KOPT-K1 (cell line): ENCODE measurements at regions not wholly inside any gene's neighbourhood (a gene's known extent, or its start where the extent isn't known, plus 50 kb on each side); places are given as distances from the start of the nearest gene placed in this dataset.

Experiments used
- H3K27ac ChIP-seq: fragments of 200-600 bp; sonication (generic); 2 replicates; pipeline ENCODE4 v1.5.1; 2016; ENCODE audit warnings: antibody characterized with exemption, mild to moderate bottlenecking, low read depth, low read length; ENCODE audit not compliant: poor library complexity, severe bottlenecking
- H3K36me3 ChIP-seq: fragments of 200-600 bp; sonication (generic); 2 replicates; pipeline ENCODE4 v1.5.1; 2017; ENCODE audit warnings: antibody characterized with exemption, mild to moderate bottlenecking, low read length, moderate library complexity; ENCODE audit not compliant: insufficient read depth
- H3K9me3 ChIP-seq: fragments of 200-600 bp; sonication (generic); 2 replicates; pipeline ENCODE4 v1.5.1; 2017; ENCODE audit warnings: antibody characterized with exemption, low read length, mild to moderate bottlenecking; ENCODE audit not compliant: insufficient read depth, poor library complexity, severe bottlenecking

DNA sequence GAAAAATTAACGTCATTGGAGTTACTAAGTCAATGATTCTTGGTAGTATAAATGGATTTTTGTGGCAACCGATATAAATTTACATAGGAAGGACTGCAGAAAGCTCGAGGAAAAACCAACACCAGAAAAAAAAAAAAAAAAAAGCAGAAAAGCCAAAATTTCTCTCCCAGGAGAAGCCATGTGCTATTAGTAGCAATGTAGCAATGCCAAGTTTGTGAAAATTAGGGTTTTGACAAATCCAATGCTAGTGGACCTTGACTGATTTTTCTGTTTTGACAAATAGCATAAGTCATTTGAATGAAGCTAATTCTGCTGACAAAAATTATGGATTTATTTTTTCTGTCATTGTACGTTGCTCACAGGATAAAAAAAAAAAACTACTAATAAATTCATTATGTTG, 1561.9 kb downstream of the MRPL39 start:
- Histone ChIP-seq H3K27ac (no peak overlapping the region), H3K36me3 (no peaks in the 10 kb centered on the region), H3K9me3 (no peaks in the 10 kb centered on the region)

DNA sequence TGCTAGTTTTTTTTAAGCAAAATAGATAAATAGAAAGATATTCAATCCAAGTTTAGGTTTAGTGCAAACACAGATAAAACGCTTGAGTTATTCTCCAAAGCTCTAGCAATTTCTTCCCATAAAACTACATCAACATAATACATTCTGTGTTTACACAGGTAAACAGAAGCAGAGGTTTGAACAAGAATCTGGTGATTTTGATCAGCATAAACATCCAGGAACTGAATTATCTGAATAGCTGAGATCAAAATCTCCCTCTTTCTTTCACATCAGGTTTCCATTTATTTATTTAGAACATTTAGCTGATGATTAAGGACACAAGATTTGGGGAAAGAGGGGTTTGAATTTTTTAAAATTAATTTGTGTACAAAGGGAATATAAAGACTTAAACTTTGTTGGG, 1564.6 kb downstream of the MRPL39 start:
- Histone ChIP-seq H3K9me3 (no peaks in the 10 kb centered on the region), H3K36me3 (no peaks in the 10 kb centered on the region), H3K27ac (no peak overlapping the region)

DNA sequence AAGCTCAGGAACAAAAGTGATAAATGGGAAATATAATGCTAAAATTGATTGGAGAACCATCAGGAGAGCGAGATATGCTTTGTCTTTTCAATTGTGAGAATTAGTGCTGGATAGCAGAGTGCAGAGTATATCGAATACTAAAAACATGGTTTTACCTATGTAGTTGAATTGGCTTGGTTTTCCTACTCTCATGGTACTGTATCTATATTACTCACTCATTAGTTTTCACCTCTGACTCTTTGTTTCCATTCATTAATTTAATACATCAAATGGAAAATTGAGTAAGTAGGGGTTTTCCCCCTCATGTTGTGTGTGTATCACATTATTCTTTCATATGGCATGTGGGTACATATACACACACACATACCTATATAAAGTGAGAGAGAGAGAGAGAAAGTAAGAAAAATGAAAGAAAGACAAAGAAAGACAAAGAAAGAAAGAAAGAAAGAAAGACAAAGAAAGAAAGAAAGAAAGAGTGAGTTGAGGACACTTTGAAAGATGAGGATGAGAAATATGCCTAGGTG, 1574.5 kb downstream of the MRPL39 start:
- Histone ChIP-seq H3K36me3 (no peaks in the 10 kb centered on the region), H3K9me3 (no peaks in the 10 kb centered on the region), H3K27ac (no peak overlapping the region)

DNA sequence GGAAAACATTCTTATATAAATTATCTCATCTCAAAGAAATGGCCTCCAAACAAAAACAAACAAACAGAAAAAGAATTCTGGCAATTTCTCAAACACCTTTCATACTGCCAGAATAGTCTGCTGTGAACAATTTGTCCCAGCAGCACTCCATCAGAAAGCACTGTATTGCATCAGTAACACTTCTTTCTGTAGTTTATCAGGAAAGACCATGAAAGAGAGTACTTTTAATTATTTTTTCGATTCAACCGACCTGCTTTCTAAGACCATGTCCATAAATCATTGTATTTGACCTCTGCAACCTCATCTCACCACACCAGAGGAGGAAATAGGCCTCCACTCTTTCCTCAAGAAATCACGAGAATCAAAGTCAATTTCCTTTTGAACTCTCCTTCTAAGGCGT, 1579.9 kb downstream of the MRPL39 start:
- Histone ChIP-seq H3K9me3 (no peaks in the 10 kb centered on the region), H3K27ac (no peak overlapping the region), H3K36me3 (no peaks in the 10 kb centered on the region)

DNA sequence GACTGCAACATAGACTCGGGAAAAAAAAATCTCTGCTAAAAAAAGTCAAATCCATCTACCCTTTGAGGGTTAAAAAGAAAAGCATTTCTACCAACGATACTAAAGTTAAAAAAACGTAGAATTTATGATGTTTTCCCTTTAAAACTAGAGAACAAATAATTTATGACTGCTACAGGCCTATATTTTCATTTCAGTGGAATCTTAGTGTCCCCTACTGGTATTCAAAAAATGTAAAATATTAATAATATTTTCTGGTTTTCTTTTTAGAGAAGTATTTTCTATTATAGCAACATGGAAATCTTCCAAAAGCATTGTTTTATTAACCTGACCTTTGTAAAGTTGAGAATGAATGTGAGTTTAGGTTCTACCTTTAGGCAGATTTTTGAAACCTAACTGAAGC, 1582.2 kb downstream of the MRPL39 start:
- peaks cover 11% of the 10 kb centered on the region for H3K9me3 ChIP-seq
- no peak overlapping the region for H3K27ac ChIP-seq
- no peaks in the 10 kb centered on the region for H3K36me3 ChIP-seq

DNA sequence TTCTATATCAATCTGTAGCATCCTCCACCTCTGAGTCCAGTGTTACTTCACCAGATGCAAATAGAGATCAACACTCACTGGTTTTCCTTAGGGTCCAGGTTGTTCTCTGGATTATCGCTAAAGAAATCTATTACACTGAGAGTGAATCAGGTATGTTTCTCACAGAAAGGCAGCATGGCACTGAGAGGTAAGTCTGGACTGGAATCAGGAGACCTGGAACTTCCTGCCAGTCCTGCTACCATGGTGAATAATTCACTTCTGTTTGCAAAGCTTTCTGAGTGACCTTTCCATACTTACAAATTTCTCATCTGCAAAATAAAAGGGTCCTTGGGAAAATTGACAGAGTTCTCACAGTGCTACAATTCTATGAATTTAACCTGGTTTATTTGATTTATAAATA, 1583.3 kb downstream of the MRPL39 start:
- H3K9me3 ChIP-seq, result peaks cover 22% of the 10 kb centered on the region
- H3K27ac ChIP-seq, result no peak overlapping the region
- H3K36me3 ChIP-seq, result no peaks in the 10 kb centered on the region

DNA sequence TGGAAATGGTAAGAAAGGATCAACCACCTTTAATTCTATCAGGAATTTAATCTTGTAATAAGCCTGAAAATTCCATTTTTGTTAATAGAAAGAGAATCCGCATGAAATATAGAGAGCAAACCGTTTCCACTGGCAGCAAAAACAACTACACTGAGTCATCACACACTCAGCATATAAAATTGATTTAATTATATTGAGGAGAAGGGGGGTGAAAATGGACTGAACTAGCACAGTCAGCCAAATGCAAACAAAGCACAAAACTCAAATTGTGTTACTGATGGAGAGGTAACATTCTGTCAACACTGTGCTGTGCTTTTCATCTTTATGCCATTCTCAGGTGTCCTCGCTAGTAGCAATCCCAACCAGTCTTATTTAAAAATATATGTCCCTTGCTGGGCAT, 1583.9 kb downstream of the MRPL39 start:
- Histone ChIP-seq H3K27ac (no peak overlapping the region), H3K36me3 (no peaks in the 10 kb centered on the region), H3K9me3 (peaks cover 23% of the 10 kb centered on the region)

DNA sequence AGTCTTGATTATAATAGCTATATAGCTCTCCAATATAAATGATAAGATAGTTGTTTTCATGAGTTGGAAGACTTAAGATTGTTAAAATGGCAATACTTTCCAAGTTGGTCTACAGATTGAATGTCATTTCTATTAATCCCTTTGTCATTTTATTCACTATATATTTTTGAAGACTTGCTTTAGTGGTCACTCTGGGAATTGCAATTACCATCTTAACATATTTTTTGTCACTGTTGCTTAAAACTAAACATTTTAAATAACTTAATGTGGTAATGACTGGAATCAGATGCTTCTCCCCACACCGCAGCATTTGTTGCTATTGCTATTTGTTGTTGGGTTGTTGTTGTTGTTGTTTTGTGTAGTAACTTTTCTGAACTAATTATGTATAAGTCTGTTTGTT, 1592.9 kb downstream of the MRPL39 start:
- H3K27ac ChIP-seq, result no peak overlapping the region
- peaks cover 5% of the 10 kb centered on the region for H3K9me3 ChIP-seq
- no peaks in the 10 kb centered on the region for H3K36me3 ChIP-seq

DNA sequence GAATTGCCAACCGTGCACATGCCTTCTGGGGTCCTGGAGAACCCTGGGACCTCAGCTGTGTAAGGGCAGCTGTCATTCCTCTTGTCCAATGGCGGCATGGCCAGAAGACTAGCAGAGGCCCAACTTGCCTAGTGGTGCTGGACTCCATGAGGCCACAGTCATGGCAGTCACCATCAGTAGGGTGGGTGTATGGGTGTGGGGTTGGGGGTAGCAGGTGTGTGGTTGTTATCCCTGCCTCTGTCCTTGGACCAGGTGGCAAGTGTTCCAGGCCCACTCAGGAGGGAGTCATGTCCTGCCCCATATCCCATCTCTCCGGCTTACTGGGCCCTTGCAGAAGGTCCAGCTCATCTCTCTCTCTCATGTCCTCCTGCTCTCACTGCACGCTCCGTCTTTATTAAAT, 1596.2 kb downstream of the MRPL39 start:
- Histone ChIP-seq H3K36me3 (no peaks in the 10 kb centered on the region), H3K9me3 (no peaks in the 10 kb centered on the region), H3K27ac (no peak overlapping the region)

DNA sequence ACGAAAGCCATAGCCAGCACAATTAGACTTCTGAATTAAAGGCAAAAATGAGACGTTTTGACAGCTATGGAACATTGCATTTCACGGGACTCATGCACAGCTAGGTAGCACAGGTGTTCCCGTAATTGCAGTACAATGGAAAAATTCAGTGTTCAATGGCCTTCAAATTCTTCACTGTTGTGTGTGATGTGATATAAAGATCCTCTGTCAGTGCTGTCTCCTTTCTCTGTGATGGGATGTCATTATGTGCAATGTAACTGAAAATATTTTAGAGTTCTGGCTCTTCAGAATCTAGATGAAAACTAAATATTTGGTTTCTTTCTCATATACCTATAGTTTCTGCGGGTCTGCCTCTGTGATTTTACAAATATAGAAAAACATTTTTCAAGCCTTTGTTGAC, 1599.7 kb downstream of the MRPL39 start:
- Histone ChIP-seq H3K27ac (no peak overlapping the region), H3K9me3 (no peaks in the 10 kb centered on the region), H3K36me3 (no peaks in the 10 kb centered on the region)

DNA sequence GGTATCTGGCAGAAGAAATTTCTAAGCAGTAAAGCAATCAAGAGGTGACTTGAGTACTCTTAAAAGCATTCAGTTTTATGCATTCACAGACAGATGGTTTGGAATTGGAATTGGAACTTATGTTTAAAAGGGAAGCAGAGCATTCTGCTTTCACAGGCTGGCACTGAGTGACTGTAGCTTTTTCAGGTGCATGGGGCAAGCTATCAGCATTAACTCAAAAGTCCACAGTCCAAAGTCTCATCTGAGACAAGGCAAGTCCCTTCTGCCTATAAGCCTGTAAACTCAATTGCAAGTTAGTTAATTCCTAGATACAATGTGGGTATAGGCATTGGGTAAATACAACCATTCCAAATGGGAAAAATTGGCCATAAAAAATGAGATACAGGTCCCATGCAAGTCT, 1620.3 kb downstream of the MRPL39 start:
- Histone ChIP-seq H3K9me3 (peaks cover 8% of the 10 kb centered on the region), H3K36me3 (no peaks in the 10 kb centered on the region), H3K27ac (no peak overlapping the region)

DNA sequence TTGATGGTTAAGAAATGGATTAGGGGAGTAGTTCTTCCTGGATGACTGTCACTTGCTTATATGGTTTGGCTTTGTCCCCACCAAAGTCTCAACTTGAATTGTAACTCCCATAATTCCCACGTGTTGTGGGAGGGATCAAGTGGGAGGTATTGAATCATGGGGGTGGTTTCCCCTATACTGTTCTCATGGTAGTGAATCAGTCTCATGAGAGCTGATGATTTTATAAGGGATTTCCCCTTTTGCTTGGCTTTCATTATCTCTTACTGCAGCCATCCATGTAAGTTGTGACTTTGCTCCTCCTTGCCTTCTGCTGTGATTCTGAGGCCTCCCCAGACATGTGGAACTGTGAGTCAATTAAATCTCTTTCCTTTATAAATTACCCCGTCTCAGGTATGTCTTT, 1621.1 kb downstream of the MRPL39 start:
- H3K27ac ChIP-seq, result no peak overlapping the region
- H3K9me3 ChIP-seq, result peaks cover 8% of the 10 kb centered on the region
- no peaks in the 10 kb centered on the region for H3K36me3 ChIP-seq

DNA sequence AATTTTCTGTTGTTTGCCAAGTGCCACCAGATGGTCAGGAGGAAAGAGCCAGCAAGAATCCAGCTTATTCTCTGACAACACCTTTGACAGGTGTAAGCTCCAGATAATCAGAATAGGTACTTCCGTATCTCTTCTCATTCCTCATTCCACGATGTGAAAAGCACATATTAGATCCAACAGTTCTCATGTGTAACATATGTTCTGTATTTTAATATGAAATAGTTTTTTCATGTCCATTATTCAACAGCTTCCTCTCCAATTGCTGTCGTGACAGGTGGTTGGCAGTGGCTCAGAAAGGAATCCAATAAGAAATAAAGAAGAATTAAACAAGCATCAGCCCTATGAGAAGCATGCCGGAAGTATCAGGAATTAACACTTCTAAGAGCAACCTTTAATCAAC, 1624.7 kb downstream of the MRPL39 start:
- no peaks in the 10 kb centered on the region for H3K36me3 ChIP-seq
- no peak overlapping the region for H3K27ac ChIP-seq
- peaks cover 8% of the 10 kb centered on the region for H3K9me3 ChIP-seq

DNA sequence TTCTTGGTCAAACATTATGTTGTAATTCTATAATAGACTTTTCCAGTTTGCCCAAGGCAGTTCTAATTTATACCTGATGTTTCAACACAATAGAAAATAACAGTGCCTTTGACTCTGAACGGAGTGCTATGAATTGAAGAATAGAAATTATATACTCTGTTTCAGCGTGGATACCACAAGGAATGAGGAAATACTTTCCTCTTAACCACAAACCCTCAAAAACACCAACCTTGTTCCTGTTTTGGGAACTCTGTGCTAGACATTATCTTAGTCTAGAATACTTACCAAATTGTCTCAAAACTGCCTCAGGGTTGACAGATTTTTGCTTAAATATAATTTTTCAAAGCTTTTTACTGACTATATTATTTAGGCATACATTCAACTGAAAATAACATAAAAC, 1629.3 kb downstream of the MRPL39 start:
- Histone ChIP-seq H3K27ac (no peak overlapping the region), H3K9me3 (no peaks in the 10 kb centered on the region), H3K36me3 (no peaks in the 10 kb centered on the region)

DNA sequence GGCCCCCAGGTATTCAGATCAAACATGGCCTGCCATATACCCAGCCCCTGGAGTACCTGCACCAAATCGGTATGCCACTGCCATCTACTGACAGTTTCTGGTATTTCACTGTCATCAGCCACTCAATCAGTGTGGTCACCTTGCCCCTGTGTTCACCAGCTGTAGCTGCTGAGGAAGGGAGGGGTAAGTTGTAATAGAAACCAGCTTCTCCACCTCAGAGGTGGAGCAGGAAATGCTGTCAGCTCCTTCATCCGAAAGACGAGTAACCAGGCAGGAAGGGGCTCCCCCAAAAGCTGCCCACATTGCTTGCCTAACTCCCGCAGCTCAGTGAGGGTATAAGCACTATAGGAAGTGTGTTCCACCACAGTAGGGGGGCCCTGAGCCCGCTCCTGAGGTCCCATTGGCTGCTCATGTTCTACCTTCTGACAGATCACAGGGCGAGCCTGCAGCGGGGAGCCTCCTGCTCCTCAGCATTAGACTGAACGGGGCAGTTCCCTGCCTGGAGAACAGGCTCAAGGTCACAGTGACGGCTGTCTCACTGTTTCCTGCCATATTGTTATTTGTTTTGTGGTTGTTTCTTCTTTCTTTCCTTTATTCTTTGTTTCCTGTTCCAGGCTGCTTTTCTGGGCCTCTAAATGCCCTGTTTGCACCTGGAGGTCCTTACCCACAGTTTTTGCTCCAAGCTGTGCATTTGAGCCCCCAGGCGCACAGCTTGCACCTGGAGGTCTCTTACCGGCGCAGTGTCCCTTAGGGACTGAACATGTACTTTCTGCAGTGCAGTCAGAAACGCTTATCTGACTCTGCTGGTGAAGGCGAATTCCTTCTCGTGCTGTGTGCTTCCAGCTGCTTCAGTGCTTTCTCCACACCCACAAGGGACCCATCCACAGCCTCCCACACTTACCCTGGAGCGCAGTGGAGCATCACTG, 1638.3 kb downstream of the MRPL39 start:
- H3K27ac ChIP-seq, result peak overlapping the region; percentile 49

DNA sequence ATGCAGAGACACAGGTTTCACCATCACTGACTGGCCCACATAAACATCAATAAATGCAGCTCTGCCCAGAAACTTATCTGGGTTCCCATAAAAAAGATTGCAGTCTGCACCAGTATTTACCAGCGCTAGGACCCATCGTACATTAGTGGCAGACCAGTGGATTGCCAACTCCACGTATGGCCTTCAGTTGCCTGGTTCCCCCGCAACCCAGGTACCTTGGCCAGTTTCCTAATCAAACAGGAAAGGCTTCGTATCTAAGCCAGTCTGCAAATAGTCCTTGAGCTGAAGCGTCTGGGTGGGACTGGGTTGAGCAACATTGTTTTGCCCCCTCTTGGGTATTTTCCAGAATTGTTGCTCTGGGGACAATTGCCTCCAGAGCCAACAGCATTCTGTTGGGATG, 1639.3 kb downstream of the MRPL39 start:
- Histone ChIP-seq H3K27ac (no peak overlapping the region), H3K36me3 (no peaks in the 10 kb centered on the region), H3K9me3 (no peaks in the 10 kb centered on the region)

More for the DNA sequence above, 1638.3 kb downstream of the MRPL39 start:
- Histone ChIP-seq H3K9me3 (no peaks in the 10 kb centered on the region), H3K36me3 (no peaks in the 10 kb centered on the region)
